ACC112 (cell line): ENCODE measurements at regions not wholly inside any gene's neighbourhood (a gene's known extent, or its start where the extent isn't known, plus 50 kb on each side); places are given as distances from the start of the nearest gene placed in this dataset.

Experiments
- H2AFZ ChIP-seq: fragments of 200-600 bp; sonication (generic); one replicate; pipeline ENCODE4 v1.6.0; 2017; ENCODE audit warnings: antibody characterized with exemption, low read length; ENCODE audit not compliant: unreplicated experiment
- H3K27ac ChIP-seq: fragments of 200-600 bp; sonication (generic); 2 replicates; pipeline ENCODE4 v1.5.1; 2014; ENCODE audit warnings: low read depth, mild to moderate bottlenecking, antibody characterized with exemption, low read length, moderate library complexity
- H3K27me3 ChIP-seq: fragments of 200-600 bp; sonication (generic); 2 replicates; pipeline ENCODE4 v1.6.1; 2014; ENCODE audit warnings: mild to moderate bottlenecking, antibody characterized with exemption, low read length, moderate library complexity, mixed read lengths; ENCODE audit not compliant: insufficient read depth
- H3K36me3 ChIP-seq: fragments of 200-600 bp; sonication (generic); 2 replicates; pipeline ENCODE4 v1.6.1; 2016; ENCODE audit warnings: mild to moderate bottlenecking, antibody characterized with exemption, low read length, moderate library complexity, mixed read lengths; ENCODE audit not compliant: insufficient read depth
- H3K4me1 ChIP-seq: fragments of 200-600 bp; sonication (generic); one replicate; pipeline ENCODE4 v1.6.1; 2016; ENCODE audit warnings: low read length, mixed read lengths; ENCODE audit not compliant: insufficient read depth, unreplicated experiment, control insufficient read depth
- H3K4me3 ChIP-seq: fragments of 200-600 bp; sonication (generic); 2 replicates; pipeline ENCODE4 v1.5.1; 2014; ENCODE audit warnings: mild to moderate bottlenecking, low read depth, low read length
- H3K79me2 ChIP-seq: fragments of 200-600 bp; sonication (generic); one replicate; pipeline ENCODE4 v1.6.0; 2016; ENCODE audit warnings: low read length; ENCODE audit not compliant: control insufficient read depth, unreplicated experiment, insufficient read depth

DNA sequence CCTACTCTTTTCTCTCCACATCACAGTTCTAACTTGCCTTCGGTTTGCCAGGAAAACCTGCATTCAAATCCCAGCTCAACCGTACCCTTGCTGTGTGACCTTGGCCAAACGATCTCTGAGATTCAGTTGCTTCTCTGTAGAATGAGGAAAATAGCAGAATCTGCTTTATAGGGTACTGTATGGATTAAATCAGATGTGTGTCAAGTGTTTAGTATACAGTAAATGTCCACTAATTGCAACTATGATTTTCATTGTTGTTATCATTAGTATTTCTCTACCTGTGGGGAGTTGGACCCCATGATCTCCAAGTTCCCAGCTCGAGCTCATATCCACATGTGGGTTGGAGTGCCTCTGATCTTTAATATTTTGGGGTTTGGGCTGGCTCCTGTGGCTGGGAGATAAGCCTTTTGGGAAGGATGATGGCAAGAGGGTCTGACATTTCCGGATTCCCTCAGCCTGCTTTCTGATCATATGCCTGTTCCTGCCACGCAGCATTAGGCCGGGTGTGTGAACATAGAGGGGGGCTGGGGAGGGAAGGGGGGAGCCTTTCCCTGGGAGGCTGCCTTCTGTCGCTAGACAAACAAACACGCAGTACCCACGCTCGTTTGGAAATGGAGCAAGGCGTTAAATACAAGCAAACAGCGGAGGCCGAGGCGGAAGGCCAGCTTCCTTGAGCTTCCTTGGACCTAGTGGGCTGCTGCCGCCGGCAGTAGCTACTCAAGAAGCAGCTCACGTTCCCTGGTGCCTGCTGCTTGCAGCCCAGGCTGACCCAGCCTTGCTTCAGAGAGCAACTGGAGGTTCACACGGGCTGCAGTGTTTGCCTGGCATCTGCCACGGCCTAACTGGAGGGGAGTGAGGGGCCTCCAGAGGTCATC is 213.5 kb upstream of the LHX5 start:
- Histone ChIP-seq H3K27me3 (peaks cover 73% of the 10 kb centered on the region), H3K4me3 (no peak overlapping the region), H3K4me1 (no peaks in the 10 kb centered on the region), H3K36me3 (no peaks in the 10 kb centered on the region), H3K27ac (no peak overlapping the region), H2AFZ (no peak overlapping the region), H3K79me2 (no peaks in the 10 kb centered on the region)

DNA sequence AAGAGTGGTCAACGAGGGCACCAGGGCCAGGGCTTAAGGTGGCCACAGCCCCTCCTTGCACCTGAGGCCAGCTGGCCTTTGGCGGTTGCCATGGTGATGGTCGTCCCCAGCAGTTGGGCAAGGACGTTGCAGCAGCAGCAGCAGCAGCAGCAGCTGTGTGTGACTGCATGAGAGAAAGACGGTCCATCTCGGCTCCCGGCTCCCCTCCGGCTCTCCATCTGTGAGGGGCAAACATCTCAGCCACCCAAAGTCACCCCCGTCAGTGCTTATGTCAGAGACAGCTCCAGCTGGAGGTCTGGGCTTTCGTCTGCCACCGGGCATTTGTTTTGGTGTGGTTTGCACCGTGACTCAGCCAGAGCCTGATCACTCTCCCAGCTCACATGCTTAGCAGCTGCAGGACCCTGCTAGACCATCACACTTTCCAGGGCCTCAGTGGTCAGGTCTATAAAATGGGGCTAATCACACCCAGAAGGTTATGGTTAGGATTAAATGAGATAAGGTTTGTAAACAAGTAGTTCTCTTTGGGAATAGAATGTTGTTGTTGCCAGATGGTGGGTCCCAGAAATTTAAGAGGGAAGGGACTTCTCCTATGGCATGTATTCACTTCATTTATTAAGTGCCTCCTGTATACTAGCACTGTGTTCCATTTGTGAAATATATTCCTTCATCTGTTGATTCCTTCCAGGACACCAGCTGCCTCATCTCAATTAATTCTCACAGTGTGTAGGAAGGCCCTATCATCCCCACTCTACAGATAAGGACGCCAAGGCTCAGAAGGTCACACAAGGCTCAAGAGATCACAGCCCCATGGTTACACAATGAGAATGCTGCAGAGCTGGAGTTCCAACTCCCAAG is 212.6 kb upstream of the LHX5 start:
- Histone ChIP-seq H3K4me3 (no peak overlapping the region), H3K27ac (no peak overlapping the region), H3K4me1 (no peaks in the 10 kb centered on the region), H3K27me3 (peaks cover 71% of the 10 kb centered on the region), H2AFZ (no peak overlapping the region), H3K79me2 (no peaks in the 10 kb centered on the region), H3K36me3 (no peaks in the 10 kb centered on the region)

DNA sequence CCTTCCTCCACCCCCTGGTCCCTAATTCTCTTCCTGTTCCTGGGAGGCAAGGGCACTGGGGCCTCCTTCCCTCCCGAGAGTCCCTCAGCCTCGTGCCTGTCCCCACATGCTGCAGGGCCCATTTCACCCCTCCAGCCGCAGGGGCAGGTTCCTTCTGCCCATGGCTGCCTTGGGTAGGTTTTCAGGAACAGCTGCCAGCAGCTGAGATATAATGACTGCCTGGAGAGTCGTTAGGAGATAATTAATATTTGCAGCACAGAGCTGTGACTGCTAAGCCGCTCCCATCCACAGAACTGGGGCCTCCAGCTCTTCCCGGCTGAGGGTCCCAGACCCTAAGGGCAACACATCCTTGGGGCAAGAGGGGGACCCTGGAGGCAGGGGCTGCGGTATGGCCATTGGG is 211.9 kb upstream of the LHX5 start:
- H3K27ac ChIP-seq, result no peak overlapping the region
- H3K4me1 ChIP-seq, result no peaks in the 10 kb centered on the region
- no peak overlapping the region for H2AFZ ChIP-seq
- no peaks in the 10 kb centered on the region for H3K36me3 ChIP-seq
- no peak overlapping the region for H3K4me3 ChIP-seq
- H3K27me3 ChIP-seq, result peaks cover 72% of the 10 kb centered on the region
- no peaks in the 10 kb centered on the region for H3K79me2 ChIP-seq

DNA sequence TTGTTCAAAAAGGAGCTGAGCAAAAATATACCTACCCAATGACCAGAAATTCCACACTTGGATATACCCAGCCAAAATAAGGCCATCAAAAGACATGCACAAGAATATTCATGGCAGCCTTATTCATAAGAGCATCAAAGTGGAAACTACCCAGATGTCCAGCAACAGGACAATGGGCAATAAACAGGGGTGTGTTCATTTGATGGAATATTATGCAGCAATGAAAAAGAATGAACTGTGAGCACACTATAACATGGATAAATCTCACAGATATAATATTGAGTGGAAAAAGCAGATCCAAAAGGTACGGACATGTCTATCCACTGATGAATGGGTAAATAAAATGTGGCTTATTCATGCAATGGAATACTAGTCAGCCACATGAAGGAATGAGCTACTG is 209.2 kb upstream of the LHX5 start:
- Histone ChIP-seq H3K27ac (no peak overlapping the region), H3K27me3 (peaks cover 93% of the 10 kb centered on the region), H3K4me3 (no peak overlapping the region), H3K79me2 (no peaks in the 10 kb centered on the region), H3K36me3 (no peaks in the 10 kb centered on the region), H3K4me1 (no peaks in the 10 kb centered on the region), H2AFZ (no peak overlapping the region)

DNA sequence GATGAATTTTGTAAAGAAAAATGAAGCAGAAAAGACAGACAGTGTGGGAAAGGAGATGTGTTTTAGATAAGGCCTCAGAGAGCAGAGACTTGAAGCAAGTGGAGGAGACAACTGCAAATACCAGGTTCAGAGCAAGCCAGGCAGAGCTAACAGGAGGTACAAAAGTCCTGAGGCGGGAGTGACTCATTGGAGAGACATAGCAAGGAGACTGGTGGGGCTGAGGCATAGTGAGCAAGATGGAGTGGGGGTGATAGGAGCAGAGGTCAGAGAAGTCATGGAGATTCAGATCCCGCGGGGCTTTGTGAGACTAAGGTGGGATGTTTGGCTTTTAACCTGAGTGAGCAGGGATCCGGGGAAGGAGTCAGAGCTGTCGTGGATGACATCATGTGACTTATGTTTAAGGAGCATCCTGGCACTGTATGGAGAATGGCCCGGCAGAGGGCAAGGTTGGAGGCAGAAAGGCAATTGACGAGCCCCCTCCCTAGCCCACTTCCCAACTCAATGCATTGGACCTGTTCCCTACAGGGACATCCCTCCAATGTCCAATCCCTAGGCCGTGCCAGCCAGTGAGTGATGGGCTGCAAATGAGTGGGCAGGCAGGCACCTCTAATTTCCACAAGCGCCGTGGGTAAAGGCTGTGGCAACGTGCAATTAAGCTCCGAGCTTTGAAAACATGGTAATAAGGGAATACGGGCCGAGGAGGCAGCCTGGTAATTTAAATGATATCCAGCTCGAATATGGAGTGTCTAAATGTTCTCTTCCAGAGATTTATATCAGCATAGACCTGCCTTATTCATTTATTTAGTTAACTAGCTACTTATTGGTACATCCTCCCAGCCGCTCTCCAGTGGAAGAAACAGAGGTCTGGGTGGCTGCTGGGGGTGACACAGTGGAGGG is 206.8 kb upstream of the LHX5 start:
- Histone ChIP-seq H3K79me2 (no peaks in the 10 kb centered on the region), H3K4me3 (no peak overlapping the region), H3K27me3 (peaks cover 94% of the 10 kb centered on the region), H2AFZ (no peak overlapping the region), H3K4me1 (no peaks in the 10 kb centered on the region), H3K27ac (no peak overlapping the region), H3K36me3 (no peaks in the 10 kb centered on the region)

DNA sequence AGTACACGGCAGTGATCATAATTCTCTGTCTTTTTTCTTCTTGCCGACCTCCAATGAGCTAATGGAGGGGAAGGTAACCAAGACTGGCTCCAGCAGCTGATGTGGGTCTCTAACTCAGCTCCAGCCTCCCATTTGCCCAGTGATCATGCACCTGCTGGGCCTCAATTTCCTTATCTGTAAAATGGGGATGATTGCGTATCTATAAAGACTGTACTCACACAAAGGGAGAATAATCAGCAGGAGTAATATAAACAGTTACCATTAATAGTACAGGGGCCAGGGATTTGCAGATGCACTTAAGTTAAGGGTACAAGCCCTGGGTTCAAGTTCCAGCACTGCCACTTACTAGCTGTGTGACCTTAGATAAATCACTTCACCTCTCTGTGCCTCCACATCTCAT is 204.9 kb upstream of the LHX5 start:
- Histone ChIP-seq H3K27ac (no peak overlapping the region), H3K4me1 (no peaks in the 10 kb centered on the region), H3K36me3 (no peaks in the 10 kb centered on the region), H3K79me2 (no peaks in the 10 kb centered on the region), H2AFZ (no peak overlapping the region), H3K4me3 (no peak overlapping the region), H3K27me3 (peaks cover 89% of the 10 kb centered on the region)

DNA sequence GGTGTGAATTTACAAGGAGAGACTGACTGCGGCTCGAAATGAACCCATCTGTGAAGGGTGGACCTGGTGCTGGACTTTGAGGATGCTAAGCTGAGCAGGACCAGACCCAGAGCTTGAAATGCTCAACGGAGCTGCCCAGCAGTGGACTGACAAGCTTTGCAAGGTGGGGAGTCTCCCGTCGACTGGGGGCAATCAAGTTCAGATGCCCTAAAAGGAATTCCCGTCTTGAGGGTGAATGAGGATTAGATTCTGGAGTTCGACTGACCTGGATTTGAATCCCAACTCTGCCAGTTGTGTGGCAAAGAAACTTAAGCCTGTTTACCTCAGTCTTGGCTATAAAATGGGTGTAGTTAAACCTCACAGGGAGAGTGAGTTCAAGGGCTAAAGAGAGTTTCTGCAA is 204.4 kb upstream of the LHX5 start:
- Histone ChIP-seq H3K27ac (no peak overlapping the region), H3K36me3 (no peaks in the 10 kb centered on the region), H2AFZ (no peak overlapping the region), H3K4me1 (no peaks in the 10 kb centered on the region), H3K79me2 (no peaks in the 10 kb centered on the region), H3K27me3 (peaks cover 90% of the 10 kb centered on the region), H3K4me3 (no peak overlapping the region)

DNA sequence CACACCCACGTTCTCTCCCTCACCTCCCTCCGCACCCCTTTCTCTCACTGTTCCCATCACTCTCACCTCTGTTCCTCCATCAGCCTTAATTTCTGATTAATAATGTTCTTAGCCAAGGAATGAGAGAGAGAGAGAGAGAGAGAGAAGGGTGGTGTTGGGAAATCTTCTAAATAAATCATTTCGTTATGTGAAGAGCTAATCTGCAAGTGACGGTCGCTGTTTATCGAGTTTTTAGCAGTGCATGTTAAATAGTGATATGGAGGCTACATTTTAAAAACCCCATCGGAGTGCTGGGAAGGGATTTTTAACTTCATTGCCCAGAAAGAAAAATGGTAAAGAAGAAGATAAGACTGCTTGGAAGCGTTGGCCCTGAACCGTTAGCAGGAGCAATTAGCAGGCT is 203.3 kb upstream of the LHX5 start:
- Histone ChIP-seq H3K4me1 (no peaks in the 10 kb centered on the region), H2AFZ (no peak overlapping the region), H3K27me3 (peaks cover 90% of the 10 kb centered on the region), H3K79me2 (no peaks in the 10 kb centered on the region), H3K36me3 (no peaks in the 10 kb centered on the region), H3K4me3 (no peak overlapping the region), H3K27ac (no peak overlapping the region)

DNA sequence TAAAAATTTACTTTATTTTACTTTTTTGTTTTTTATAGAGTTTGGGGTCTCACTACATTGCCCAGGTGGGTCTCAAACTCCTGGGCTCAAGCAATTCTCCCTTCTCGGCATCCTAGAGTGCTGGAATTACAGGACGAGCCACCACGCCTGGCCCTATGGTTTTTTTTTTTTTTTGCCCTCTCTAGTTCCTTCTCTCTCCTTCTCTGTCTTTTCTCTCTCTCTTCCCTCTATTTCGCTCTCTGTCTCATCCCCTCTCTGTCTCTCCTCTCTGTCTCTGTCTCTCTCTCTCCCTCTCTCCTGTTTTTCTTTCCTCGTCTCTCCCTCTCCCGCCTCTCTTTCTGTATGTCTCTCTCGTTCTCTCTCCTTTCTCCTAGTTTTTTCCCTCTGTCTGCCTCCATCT is 202.6 kb upstream of the LHX5 start:
- Histone ChIP-seq H3K4me3 (no peak overlapping the region), H3K27me3 (peaks cover 92% of the 10 kb centered on the region), H3K4me1 (no peaks in the 10 kb centered on the region), H3K27ac (no peak overlapping the region), H3K36me3 (no peaks in the 10 kb centered on the region), H3K79me2 (no peaks in the 10 kb centered on the region), H2AFZ (no peak overlapping the region)

DNA sequence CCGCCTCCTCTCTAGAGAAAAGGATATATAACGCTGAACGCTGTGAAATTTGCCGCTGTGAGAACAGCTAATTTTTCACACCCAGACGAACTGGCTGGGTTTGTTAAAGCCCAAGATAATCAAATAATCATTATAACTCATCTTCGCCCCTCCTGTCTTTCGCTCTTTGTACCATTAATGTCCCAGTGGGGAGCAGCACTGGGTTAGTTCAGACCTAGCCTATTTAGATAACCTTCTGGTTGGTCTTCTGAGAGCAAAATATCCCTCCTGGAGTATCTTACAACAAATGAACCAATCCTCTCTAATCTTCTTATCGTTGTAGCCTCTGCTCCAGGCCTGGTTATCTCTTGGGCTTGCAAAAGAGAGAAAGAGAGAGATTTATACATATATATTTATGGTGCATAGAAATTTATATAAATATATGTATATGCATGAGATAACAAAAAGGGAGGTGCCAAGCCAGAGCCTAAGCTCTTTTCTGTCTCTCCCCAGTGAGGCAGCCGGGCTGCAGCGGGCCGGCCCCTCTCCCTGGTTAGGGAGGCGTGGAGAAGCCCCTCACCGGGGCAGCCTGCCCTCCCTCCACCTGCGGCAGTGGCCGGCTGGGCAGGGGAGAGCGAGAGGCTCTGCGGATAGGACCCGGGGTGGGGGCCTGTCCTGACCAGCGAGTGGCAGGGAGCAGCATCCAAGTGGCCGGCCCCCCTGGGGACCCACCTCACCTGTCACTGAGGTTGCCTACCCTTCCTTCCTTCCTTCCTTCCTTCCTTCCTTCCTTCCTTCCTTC is 202.0 kb upstream of the LHX5 start:
- H3K27ac ChIP-seq, result no peak overlapping the region
- no peaks in the 10 kb centered on the region for H3K4me1 ChIP-seq
- H3K36me3 ChIP-seq, result no peaks in the 10 kb centered on the region
- H3K4me3 ChIP-seq, result no peak overlapping the region
- H3K79me2 ChIP-seq, result no peaks in the 10 kb centered on the region
- no peak overlapping the region for H2AFZ ChIP-seq
- peaks cover 90% of the 10 kb centered on the region for H3K27me3 ChIP-seq
